Ascending aorta (tissue), 2 donors: ENCODE measurements at regions not wholly inside any gene's neighbourhood (a gene's known extent, or its start where the extent isn't known, plus 50 kb on each side); places are given as distances from the start of the nearest gene placed in this dataset.

ENCODE experiments used
- DNase-seq, 2 donors: peaks; one replicate each; pipeline ENCODE4 v3.0.0-alpha.2; 2019; ENCODE audit warnings: low spot score in 2 of 2
- H3K27ac ChIP-seq, 2 donors: fragments of 200-600 bp; sonication (generic); one replicate each; pipeline ENCODE4 v1.5.1; 2016 to 2017; ENCODE audit warnings: mild to moderate bottlenecking in 1 of 2
- H3K27me3 ChIP-seq: fragments of 200-600 bp; sonication (generic); one replicate; pipeline ENCODE4 v1.5.1; 2017
- H3K36me3 ChIP-seq, 2 donors: fragments of 200-600 bp; sonication (generic); one replicate each; pipeline ENCODE4 v1.5.1; 2016
- H3K4me1 ChIP-seq, 2 donors: fragments of 200-600 bp; sonication (generic); one replicate each; pipeline ENCODE4 v1.5.1; 2016 to 2017; ENCODE audit warnings: mild to moderate bottlenecking in 1 of 2
- H3K4me3 ChIP-seq, 2 donors: fragments of 200-600 bp; sonication (generic); one replicate each; pipeline ENCODE4 v1.5.1; 2016 to 2017; ENCODE audit warnings: mild to moderate bottlenecking in 1 of 2
- H3K9me3 ChIP-seq, 2 donors: fragments of 200-600 bp; sonication (generic); one replicate each; pipeline ENCODE4 v1.5.1; 2016
- CTCF ChIP-seq, 3 experiments: fragments of 200-600 bp in 2 of 3; fragments of 450-650 bp in 1 of 3; sonication (generic) in 2 of 3; IDR thresholded peaks; one replicate each; pipeline ENCODE4 v1.5.1; 2016 to 2019; ENCODE audit warnings: antibody characterized with exemption in 3 of 3, mild to moderate bottlenecking in 1 of 3, moderate library complexity in 1 of 3
- intact Hi-C: fragments of 100-400 bp; cut with DNase I; formaldehyde crosslinking; loops from one replicate; pipeline ENCODE4 v1.15.1; 2023

GRCh38 chr18:42525905-42526304, 570.9 kb downstream of the PIK3C3 start:
- no peak for DNase-seq

GRCh38 chr18:42527766-42528165, 572.7 kb downstream of the PIK3C3 start:
- TF ChIP-seq CTCF (IDR thresholded peaks at IDR 0.05): no peak
- intact Hi-C loops: no loop called here

More at GRCh38 chr18:42525905-42526304, 570.9 kb downstream of the PIK3C3 start:
- intact Hi-C loops: no loop called here
- H3K9me3 ChIP-seq: no peaks in the 10 kb centered on the region
- H3K4me1 ChIP-seq: no peaks in the 10 kb centered on the region
- no peak for TF ChIP-seq CTCF (IDR thresholded peaks at IDR 0.05)
- H3K36me3 ChIP-seq: no peaks in the 10 kb centered on the region
- no peaks in the 10 kb centered on the region for H3K27me3 ChIP-seq
- no peak overlapping the region for H3K4me3 ChIP-seq
- no peak overlapping the region for H3K27ac ChIP-seq

GRCh38 chr18:42530276-42530675, 575.2 kb downstream of the PIK3C3 start:
- no peak for TF ChIP-seq CTCF (IDR thresholded peaks at IDR 0.05)
- intact Hi-C loops: no loop called here
- H3K4me1 ChIP-seq: no peaks in the 10 kb centered on the region

More at GRCh38 chr18:42527766-42528165, 572.7 kb downstream of the PIK3C3 start:
- Histone ChIP-seq H3K36me3 (no peaks in the 10 kb centered on the region), H3K9me3 (no peaks in the 10 kb centered on the region), H3K4me3 (no peak overlapping the region), H3K4me1 (no peaks in the 10 kb centered on the region), H3K27me3 (no peaks in the 10 kb centered on the region), H3K27ac (no peak overlapping the region)
- no peak for DNase-seq

GRCh38 chr18:42532119-42532518, 577.1 kb downstream of the PIK3C3 start:
- no peaks in the 10 kb centered on the region for H3K4me1 ChIP-seq
- no peak overlapping the region for H3K4me3 ChIP-seq
- intact Hi-C loops: no loop called here
- DNase-seq: no peak
- no peak for TF ChIP-seq CTCF (IDR thresholded peaks at IDR 0.05)
- H3K36me3 ChIP-seq: no peaks in the 10 kb centered on the region
- no peaks in the 10 kb centered on the region for H3K27me3 ChIP-seq
- H3K27ac ChIP-seq: no peak overlapping the region
- no peaks in the 10 kb centered on the region for H3K9me3 ChIP-seq

More at GRCh38 chr18:42530276-42530675, 575.2 kb downstream of the PIK3C3 start:
- no peaks in the 10 kb centered on the region for H3K27me3 ChIP-seq
- no peak overlapping the region for H3K4me3 ChIP-seq
- no peaks in the 10 kb centered on the region for H3K9me3 ChIP-seq
- H3K27ac ChIP-seq: no peak overlapping the region
- H3K36me3 ChIP-seq: no peaks in the 10 kb centered on the region
- no peak for DNase-seq

- H3K36me3 ChIP-seq: no peaks in the 10 kb centered on the region
- H3K27me3 ChIP-seq: no peaks in the 10 kb centered on the region
- intact Hi-C loops: no loop called here
- H3K4me1 ChIP-seq: no peaks in the 10 kb centered on the region
- no peaks in the 10 kb centered on the region for H3K9me3 ChIP-seq
- no peak for DNase-seq
- no peak for TF ChIP-seq CTCF (IDR thresholded peaks at IDR 0.05)
- no peak overlapping the region for H3K27ac ChIP-seq
- no peak overlapping the region for H3K4me3 ChIP-seq
These were observed 578.1 kb downstream of the PIK3C3 start for GRCh38 chr18:42533009-42533575.

GRCh38 chr18:42533616-42534015, 578.6 kb downstream of the PIK3C3 start:
- DNase-seq: no peak
- intact Hi-C loops: no loop called here
- Histone ChIP-seq H3K9me3 (no peaks in the 10 kb centered on the region), H3K4me1 (no peaks in the 10 kb centered on the region), H3K27me3 (no peaks in the 10 kb centered on the region), H3K4me3 (no peak overlapping the region), H3K27ac (no peak overlapping the region), H3K36me3 (no peaks in the 10 kb centered on the region)
- no peak for TF ChIP-seq CTCF (IDR thresholded peaks at IDR 0.05)
